ENCODE measurements at regions not wholly inside any gene's neighbourhood (a gene's known extent, or its start where the extent isn't known, plus 50 kb on each side); places are given as distances from the start of the nearest gene placed in this dataset.

DNA sequence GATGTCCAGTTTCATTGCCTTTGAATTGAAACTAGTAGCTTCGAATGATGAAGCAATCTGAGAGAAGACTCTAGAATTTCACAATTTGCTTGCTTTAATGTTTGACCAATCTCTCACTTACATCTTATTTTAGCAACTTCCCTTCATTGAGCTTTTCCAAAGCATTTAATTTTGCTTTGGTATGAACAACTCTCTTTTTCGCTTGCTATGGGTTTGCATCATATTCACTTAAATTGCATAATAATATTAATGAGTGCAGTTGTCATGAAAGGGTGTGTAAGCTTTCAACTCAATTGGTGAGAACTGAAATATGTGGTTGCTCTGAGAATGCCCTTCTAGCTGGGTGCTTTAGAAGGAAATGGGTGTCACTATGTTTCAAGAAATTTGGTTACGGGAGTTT is 309.2 kb downstream of the HLX start:
- no peak for DNase-seq (ENCODE audit: low read depth in 2 of 2)

DNA sequence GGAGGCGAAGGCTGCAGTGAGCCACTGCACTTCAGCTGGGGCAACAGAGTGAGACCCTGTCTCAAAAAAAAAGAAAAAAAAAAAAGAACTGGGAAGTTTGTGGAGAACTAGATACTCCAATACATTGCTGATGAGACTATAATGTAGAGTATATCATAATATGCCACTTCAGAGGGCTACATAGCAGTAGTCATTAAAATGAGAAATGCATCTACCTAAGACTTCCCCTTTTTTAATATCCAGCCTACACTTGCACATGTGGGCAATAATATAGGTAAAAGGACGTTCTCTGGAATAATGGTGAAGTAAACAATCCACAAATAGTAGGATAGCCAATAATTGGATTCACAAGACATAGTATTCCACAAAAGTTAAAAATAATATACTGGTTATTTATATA is 311.0 kb downstream of the HLX start:
- no peak for DNase-seq (ENCODE audit: low read depth in 2 of 2)

DNA sequence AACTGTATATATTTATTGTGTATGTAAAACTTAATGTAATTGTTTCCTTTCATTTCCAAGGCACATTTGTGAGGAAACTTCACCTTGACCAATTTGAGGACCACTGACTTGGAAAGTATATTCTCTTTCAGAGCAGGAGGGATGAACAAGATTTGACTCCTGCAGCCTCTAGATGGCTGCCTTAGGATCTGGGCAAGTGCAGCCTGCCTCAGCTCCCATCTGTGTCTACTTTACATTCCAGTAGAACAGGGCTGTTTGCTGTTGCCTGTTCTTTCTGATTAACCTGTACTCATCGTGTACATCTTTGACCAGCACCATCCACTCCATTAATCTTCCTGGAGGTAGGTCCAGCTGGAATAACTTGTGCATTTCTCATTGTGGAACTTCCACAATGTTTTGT is 312.8 kb downstream of the HLX start:
- DNase-seq (ENCODE audit: low read depth in 2 of 2): no peak

DNA sequence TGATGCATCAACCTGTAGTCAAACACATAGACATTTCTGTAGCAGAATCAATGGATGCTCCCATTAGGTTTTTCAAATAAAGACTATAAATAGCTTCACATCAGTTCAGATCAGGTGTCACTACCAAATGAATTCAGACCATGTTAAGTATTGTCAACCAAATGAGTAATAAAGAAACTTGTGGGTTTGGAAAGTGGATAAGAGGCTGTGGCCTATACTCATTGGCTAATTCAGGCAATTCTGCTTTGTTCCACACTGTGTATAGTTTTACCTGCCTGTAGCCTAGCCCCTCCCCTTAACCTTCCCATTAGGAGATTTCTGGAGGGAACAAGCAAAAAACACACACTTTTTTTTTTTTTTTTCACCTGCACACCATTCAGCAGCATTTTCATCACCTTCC is 321.2 kb downstream of the HLX start:
- no peak for DNase-seq (ENCODE audit: low read depth in 2 of 2)

DNA sequence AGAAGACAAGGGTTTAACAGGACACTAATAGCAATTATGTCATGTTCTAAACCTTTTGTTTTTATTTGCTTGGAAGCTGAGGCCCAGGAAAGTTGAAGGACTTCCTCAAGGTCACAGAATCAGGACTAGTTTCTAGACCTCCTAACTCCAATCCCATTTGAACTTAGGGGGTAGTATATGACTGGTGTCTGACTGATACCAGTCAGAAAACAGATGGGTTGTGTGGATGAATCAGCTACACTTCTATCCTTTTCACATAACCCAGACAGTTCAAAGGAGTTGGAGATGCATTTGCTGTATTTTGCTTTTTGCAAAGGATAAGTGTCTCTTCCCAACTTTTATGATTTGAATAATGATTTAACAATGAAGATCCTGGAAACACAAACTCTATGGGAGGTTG is 322.5 kb downstream of the HLX start:
- DNase-seq (ENCODE audit: low read depth in 2 of 2): no peak

DNA sequence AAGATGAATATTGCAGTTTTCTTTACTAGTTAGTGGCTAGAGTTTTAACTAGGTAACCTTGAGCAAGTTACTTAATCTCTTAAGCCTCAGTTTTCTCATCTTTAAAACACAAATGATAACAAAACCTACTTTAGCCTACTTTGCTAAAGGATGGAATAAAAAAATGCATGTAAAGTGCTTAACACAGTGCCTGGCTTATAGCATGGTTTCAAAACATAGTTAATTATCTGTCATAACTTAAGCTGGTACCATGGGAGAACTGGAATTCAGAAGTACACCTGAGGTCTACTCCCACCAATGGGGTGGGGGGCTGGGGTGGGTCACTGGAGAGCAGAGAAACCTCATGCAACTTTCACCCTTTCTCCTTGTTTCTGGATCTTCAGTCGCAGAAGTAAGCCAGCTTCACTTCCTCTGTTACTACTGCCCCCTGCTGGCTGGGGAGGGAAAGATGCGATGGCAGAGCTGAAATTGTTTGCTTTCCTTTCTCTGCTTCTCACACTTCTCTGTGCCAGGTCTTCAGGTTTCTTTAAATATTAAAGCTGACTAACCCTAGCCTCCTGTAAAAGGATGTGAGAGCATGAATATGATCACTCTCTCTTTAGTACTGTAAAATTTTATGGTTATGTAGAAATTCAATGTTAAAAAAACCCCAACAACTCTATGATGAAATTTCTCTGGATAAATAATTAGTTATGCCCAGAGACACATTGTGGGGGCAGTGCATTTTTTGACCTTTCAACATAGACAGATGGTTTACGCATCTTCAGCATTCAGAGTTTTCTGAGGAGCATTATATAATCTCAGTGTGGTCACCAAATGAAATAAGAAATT is 324.2 kb downstream of the HLX start:
- DNase-seq (ENCODE audit: low read depth in 2 of 2): peak; percentile 41 to 70

DNA sequence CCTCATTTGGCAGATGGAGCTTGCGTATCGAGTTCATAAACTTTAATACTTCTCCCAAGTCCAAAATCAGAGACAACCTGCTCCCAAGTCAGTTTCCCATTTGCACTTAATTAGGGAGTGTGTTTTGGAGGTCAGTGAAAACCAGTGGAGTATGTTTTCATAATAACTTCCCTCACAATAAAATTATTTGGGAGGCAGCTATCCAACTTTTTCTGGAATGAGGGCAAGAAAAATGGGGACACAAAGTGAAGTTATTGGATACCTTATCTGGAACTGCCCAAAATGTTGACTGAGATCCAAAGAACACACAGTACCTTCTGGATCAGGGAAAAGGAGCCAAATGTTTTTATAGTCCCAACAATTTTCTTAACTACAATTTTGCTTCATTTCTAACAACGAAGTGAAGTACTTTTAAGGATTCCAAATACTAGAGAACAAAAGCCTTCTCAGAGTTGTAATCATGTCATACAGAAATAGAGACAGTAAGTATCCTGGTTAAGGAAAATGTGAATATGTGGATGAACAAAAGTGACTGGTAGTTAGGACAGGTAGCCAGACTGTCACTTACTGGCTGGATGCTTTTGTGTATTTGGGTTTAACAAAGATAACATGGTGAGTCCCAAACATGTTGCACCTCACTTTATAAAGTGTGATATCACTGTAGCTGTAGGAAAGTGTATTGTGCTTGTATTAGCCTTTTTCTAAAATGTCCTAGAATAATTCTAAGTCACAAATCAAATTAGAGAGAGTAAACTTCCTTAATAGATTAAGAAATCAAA is 325.0 kb downstream of the HLX start:
- DNase-seq (ENCODE audit: low read depth in 2 of 2): no peak

DNA sequence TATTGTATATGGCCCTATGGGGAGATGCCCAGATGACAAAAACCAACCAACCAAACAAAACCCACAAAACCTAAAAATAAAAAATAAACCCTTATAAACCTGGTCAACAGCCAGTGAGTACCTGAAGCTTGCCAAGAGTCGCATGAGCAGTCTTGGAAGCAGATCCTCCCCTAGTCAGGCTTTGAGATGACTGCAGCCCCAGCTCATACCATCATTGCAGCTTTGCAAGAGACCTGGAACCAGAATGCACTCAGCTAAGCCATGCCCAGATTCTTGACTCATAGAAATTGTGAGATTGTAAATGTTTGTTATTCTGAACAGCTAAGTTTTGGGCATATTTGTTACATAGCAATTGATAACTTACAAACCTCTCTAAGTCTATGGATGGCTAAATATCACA is 326.8 kb downstream of the HLX start:
- DNase-seq (ENCODE audit: low read depth in 2 of 2): no peak

DNA sequence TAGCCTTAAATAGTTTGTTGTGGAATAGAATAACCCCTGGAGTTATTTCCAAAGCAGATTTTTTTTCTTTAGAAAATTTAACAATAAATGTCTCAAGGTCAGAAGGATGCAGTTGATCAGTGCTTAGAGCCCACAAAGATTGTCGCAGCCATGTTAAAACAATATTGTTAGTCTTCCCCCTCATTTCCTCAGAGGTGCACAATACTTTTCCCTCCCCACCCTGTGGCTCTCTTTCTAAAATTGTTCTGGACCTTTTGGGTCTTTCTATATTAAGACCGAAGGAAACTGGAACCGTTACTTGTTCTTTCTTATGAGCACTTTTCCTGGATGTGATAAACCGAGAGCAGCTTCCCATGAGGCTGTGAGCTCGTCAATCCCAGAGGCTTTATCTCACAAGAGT is 333.7 kb downstream of the HLX start:
- no peak for DNase-seq (ENCODE audit: low read depth in 2 of 2)

DNA sequence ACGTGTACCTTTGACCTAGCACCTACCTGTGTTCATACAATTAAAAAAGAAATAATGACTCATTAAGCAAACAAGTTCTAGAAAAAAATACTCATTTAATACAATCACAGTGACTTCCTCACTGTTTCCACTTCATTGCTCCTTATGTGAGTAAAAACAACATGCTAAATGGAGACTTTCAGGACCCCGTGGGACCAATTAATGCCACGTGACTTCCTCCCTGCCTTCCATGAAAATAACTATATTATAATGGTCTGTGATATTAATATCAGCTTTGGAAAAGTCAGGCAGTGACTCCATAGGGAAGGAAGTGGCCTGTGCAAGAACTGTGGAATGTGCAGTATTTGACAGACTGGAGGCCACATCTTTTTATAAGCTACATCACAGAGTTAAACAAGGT is 337.8 kb downstream of the HLX start:
- peak; percentile 90 for DNase-seq (ENCODE audit: low read depth in 2 of 2)

DNA sequence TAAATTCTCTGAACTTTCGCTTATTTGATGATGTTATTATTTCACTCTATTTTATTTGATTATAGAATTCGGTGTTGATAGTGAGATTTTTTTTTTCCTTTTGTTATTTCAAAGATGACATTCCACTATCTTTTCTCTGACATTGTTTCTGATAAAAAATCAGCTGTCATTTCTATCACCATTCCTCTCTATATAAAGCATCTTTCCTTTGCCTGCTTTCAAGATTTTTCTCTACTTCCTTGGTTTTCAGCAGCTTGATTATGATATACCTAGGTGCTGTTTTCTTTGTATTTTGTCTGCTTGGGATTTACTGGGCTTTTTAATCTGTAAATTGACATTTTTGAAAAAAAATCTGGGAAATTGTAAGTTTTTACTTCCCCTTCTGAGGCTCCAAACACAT is 344.0 kb downstream of the HLX start:
- DNase-seq (ENCODE audit: low read depth in 2 of 2): no peak

DNA sequence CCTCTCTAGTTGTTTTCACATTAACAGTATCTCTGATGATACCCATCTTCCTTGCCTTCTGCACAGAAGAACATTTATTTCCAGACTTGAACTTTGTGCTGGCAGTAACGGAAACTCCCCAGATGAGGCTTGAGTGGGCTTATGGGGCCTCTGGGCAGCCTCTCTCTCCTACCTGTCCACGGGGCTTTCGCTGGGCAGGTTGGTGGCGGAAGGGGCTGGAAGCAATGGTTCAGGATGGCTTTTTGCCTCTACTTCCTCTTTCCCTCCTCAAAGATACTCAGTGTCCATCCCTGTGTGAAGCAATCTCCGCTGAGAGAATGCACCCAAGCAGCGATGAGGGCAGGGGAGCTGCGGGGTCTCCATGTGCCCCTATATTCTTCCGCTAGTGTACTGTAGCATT is 348.2 kb downstream of the HLX start:
- DNase-seq (ENCODE audit: low read depth in 2 of 2): no peak

DNA sequence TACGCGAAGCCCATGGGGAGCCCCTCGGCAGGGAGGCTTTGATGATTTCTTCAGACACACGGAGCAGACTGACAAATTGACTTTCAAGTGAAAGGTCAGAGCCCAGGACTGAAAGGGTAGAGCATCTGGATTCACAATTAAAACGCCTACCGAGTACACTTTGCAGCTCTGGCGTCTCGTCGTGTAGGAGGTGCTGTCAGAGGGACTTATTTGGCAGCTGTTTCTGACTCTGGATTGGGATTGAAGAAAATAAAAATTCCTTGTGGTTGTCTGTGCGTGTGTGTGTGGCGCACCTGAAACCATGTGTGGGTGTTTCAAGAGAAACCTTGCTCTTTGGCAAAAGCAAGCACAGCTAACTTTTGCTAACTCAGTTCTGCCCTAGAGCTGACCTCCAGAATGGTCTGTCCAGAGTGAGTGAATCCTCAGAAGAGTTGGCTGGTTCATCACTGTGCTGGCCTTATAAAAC is 348.7 kb downstream of the HLX start:
- DNase-seq (ENCODE audit: low read depth in 2 of 2): no peak

DNA sequence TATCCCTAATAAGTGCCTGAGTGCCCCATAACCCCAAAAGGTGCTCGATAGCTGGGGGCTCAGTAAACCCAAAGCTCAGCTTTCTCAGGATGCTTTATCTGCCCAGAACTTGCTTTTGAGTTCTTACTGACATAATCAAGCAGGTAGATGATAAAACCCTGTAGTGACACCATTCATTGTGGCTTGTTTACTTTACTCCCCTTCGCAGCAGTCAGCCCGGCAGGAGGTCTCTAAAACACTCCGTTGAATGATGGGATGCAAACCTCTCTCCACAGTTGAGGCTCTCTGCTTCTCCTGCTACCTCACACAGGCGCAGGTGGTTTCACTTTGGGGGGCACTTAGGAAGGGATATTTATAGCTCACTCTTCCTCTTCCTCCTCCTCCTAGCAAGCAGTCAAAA is 349.4 kb downstream of the HLX start:
- DNase-seq (ENCODE audit: low read depth in 2 of 2): no peak

DNA sequence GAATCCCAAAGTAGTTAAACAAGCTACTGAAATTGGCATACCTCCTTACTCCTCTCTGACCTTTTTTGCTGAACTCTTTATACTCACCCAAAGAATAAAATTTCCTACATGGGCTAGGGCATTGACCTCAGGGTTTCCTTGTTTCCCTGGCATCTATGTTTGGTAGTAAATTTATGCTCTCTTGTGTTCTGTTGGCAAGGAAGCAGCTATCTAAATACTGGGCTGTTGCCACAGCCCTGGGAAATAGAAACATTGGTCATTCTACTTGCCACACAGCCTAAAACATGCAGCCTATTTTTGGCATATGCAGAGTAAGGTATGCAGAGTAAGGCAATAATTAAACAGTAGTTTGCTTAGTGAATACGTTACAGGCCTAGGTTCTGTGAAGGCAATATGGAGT is 351.4 kb downstream of the HLX start:
- DNase-seq (ENCODE audit: low read depth in 2 of 2): peak; percentile 55 to 90

DNA sequence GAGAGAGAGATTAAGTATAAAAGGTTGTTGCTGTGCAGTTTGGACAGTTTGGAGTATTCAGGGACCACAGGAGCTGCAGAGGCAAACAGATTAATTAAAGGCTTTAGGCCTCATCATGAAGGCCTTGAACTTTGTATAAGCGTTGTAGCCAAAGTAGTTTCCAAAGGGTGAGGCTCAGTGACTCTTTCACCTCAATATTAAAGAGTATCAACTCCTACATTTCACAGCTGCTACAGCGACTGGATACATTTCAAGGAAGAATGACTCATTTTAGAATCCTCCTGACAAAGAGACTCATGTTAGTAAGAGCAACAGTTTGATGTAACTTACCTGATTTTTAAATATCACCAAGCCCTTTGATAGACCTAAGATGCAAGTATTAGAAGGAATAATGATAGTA is 355.5 kb downstream of the HLX start:
- no peak for DNase-seq (ENCODE audit: low read depth in 2 of 2)

DNA sequence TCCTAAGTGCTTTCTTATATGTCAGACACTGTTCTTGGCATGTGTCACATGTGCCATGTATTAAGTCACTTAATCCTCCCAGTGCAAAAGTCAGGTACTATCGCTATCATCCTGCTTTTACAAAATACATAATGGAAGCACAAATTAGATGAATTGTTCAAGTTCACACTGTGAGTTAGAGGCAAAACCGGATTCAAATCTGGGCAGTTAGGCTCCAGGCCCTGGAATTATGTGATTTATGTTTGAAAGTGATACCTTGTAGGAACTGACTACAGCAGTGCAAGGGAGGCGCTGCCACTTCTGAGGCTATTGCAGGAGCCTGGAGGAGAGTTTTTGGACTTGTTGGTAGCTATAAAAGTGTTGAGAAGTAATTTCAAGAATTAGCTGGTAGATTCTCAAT is 358.3 kb downstream of the HLX start:
- no peak for DNase-seq (ENCODE audit: low read depth in 2 of 2)

DNA sequence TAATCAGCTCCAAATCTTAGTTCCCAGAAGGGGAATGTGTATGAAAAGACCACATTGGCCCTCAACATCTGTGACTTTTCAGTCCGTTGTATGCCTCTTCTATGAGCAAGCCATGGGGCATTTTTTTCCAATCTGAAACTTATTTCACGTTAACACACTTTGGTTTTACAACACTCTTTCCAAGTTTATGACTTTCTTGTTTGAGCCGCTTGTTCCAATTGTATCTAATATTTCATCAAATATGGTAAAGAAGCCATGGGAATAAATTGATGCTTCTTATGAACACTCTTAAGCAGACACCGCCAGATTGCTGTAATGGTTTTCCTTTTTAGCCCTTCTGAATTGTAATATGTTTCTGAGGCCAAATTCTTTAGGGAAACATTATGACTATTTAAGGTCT is 359.9 kb downstream of the HLX start:
- no peak for DNase-seq (ENCODE audit: low read depth in 2 of 2)

DNA sequence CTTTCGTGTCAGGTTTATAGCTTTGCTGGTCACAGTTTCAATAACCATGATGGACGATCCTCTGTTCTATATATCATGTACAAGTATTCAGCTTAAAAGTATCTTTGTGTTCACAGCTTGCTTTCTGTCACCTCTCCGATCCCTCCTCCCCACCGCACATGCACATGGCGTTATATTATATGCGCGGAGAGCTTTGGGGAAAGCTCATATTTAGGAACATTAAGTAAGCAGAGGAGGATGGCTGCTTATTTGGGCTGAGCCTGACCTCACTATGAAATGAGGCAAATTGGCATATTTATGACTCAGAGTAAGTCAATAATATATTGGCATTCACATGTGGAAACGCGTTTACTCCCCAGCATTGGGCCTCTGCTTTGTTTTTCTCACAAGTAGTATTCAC is 360.5 kb downstream of the HLX start:
- no peak for DNase-seq (ENCODE audit: low read depth in 2 of 2)

DNA sequence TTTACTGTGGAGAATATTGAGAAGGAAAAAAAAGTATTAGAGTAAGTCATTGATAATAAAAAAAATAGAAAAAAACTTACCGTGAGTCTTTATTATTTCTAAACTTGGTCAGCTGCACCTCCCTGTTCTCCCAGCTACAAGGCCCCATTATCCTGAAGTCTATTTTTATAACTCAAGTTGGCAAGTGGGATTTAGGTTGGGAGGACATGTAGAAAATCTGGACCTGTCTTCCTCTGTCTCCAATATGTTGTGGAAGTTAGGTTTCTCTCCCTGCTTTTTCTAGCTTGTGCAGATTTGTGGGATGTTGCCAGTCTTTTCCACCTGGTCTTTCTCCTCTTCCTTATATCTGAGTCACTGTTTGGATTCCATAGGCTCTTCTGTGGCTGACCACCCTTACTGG is 361.4 kb downstream of the HLX start:
- DNase-seq (ENCODE audit: low read depth in 2 of 2): no peak

DNA sequence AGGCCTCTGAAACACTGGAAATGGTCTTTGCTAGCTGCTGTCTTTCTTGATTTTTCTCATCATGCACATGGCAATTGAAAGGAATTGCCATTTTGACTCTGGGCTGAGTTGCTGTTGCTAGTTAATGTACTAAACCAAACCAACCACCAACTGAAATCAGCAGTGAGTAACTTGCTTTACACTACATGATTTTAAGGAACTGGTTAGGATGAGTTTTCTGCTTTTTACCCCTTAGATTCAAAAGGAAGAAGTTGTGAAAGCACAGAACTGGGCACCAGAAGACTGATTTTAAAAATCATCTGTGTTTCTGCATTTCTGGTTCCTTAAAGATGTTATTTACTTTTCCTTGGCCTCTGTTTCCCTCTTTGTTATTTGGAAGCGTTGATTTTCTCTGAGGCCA is 361.9 kb downstream of the HLX start:
- no peak for DNase-seq (ENCODE audit: low read depth in 2 of 2)

DNA sequence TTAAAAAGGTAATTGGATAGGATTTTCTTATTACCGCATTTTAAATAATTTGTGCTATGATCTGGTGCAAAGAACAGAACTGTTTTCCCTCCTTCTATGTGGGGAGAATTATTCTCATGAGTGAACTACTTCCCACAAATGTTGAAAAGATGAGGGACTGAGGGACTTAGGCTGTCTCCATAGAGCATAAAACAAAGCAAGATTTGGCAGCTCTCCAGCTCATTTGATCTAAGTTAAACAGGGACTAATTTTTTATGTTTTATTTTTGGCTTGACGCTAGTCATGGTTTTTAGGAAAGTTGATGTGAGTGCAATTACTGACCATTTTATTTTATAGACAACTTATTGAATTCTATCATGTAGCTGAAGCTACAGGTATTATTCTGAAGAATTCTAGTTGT is 362.3 kb downstream of the HLX start:
- DNase-seq (ENCODE audit: low read depth in 2 of 2): peak in 1 of 2 donors; percentile 8

DNA sequence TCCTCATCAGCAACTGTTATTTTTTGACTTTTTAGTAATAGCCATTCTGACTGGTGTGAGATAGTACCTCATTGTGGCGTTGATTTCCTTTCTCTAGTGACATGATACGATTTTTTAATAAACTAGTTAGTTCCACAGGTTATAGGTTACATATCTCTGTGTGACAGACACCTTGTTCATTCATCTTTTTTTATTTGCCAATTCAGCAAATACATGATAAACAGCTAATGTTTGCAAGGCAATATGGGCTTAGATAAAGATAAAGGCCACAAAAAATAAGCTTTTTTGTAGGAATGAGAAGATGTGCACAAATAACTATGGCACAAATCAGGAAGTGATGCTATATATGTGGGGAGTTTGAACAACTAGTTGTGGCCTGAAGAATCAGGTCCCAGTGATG is 366.8 kb downstream of the HLX start:
- DNase-seq (ENCODE audit: low read depth in 2 of 2): no peak

Data from dermis microvascular lymphatic vessel endothelial cell (primary cell).